NCI-H774 (cell line): ENCODE measurements at regions not wholly inside any gene's neighbourhood (a gene's known extent, or its start where the extent isn't known, plus 50 kb on each side); places are given as distances from the start of the nearest gene placed in this dataset.

Experiments
- DNase-seq: peaks from one replicate; lab custom pipeline; 2025; lab: John Stamatoyannopoulos, UW

- DNase-seq: no peak
Observed at GRCh38 chr11:70703141-70704064, 305.1 kb downstream of the CTTN start.

DNA sequence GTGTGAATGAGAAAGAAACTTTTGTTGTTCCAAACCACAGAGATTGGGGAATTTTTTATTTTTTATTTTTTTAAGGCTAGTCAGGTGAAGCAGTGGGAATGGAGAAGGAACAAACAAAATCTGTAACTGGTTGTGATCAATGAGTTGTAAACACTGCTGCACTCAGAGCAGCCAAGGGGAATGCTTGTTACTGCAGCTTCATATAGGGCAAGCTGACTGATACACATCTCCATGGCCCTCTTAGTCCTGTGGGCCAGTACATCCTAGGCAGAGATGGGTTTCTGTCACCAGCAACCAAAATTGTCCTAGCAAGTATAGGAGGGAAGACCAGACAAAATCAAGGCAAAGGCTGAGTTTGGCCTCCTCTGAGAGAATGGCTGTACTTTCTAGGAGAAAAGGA, 306.8 kb downstream of the CTTN start:
- no peak for DNase-seq

DNA sequence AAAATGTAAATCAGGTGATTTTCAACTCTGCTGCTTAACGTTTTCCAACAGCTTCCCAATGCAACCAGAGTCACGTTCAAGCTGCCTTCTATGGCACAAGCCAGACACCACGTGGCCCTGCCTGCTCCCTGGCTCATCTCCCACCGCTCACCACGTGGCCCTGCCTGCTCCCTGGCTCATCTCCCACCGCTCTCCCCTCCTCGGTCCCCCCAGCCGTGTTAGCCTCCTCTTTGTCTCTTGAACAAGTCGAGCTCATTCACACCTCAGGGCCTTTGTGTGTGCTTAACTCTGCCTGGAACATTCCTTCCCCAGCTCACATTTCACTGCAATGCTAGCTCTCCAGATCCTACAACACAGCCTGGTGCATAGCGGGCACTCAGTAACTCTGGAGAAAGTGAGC, 307.6 kb downstream of the CTTN start:
- DNase-seq: no peak

- no peak for DNase-seq
Observed at GRCh38 chr11:70707821-70708220, 309.5 kb downstream of the CTTN start.

GRCh38 chr11:70709596-70709995, 311.3 kb downstream of the CTTN start:
- no peak for DNase-seq

DNA sequence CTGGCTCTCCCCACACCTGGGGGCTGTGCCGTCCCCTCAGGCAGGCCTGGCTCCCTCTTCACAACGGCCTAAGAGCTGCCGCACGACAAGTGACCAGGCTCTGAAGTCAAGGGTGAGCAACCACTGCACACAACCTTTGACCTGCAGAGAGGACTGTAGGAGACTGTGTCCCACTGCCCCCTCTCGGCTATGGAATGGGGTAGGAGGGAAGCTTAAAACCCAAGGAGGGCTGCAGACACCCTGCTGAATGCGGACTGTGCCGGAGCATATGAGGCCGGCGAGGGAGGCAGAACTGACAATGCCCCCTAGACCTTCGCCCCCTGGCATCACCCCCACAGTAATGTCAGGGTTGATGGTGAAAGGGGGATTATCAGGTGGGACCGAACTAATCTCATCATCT, 311.9 kb downstream of the CTTN start:
- no peak for DNase-seq

- DNase-seq: no peak
Observed at GRCh38 chr11:70710601-70711000, 312.3 kb downstream of the CTTN start.

- DNase-seq: no peak
Observed at GRCh38 chr11:70711095-70711910, 313.0 kb downstream of the CTTN start.

DNA sequence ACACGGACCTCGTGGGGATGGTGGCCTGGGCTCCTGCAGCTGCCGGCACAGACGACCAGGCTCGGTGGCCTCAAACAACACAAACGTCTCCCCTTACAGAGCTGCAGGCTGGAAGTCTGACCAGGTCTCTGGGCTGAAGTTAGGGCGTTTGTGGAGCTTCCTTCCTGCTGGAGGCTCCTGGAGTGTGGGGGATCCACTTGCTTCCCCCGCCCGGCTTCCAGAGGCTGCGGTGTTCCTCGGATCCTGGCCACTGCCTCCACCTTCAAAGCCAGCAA, 313.5 kb downstream of the CTTN start:
- DNase-seq: no peak

GRCh38 chr11:70712471-70712870, 314.1 kb downstream of the CTTN start:
- no peak for DNase-seq

GRCh38 chr11:70713086-70713835, 314.9 kb downstream of the CTTN start:
- no peak for DNase-seq

GRCh38 chr11:70713988-70714665, 315.8 kb downstream of the CTTN start:
- DNase-seq: no peak

- no peak for DNase-seq
Observed at GRCh38 chr11:70715166-70715951, 317.0 kb downstream of the CTTN start.

DNA sequence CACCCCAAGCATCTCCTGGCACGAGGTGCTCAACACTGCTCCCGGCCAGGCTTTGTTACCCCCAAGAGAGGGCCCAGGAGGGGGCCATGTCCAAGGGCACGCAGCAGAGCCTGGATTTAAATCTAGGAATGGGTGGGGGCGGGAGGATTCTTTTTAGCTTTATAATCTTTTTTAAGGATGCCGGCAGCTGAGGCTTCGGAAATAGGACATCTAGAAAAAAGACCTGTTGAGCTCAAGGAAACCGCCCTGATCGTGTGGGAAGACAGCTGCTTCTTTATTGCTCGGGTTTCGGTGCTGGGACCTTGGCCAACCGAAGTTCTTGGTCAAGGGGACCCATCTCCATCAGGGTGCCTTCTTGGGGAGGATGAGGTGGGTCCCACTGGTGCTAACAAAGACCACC, 317.9 kb downstream of the CTTN start:
- no peak for DNase-seq

- DNase-seq: no peak
Observed at GRCh38 chr11:70716986-70717775, 318.9 kb downstream of the CTTN start.

GRCh38 chr11:70717936-70718595, 319.7 kb downstream of the CTTN start:
- DNase-seq: no peak

- DNase-seq: no peak
Observed at GRCh38 chr11:70719516-70719915, 321.2 kb downstream of the CTTN start.

- no peak for DNase-seq
Observed at GRCh38 chr11:70720281-70720680, 322.0 kb downstream of the CTTN start.

GRCh38 chr11:70721006-70721405, 322.7 kb downstream of the CTTN start:
- DNase-seq: no peak

- DNase-seq: no peak
Observed at GRCh38 chr11:70725278-70725677, 326.9 kb downstream of the CTTN start.
